HG02981 (cell line): ENCODE measurements at regions not wholly inside any gene's neighbourhood (a gene's known extent, or its start where the extent isn't known, plus 50 kb on each side); places are given as distances from the start of the nearest gene placed in this dataset.
"Not testable (repeated sequence)": the region's sequence is repeated elsewhere in the genome, so short reads cannot be mapped to it uniquely, and the experiment has no call there.

Experiments
- ATAC-seq: cut with Tn5 transposase; IDR thresholded peaks from one replicate; pipeline ENCODE4 v1.9.1; 2021; ENCODE audit warnings: mild to moderate bottlenecking, moderate library complexity; ENCODE audit not compliant: unreplicated experiment

DNA sequence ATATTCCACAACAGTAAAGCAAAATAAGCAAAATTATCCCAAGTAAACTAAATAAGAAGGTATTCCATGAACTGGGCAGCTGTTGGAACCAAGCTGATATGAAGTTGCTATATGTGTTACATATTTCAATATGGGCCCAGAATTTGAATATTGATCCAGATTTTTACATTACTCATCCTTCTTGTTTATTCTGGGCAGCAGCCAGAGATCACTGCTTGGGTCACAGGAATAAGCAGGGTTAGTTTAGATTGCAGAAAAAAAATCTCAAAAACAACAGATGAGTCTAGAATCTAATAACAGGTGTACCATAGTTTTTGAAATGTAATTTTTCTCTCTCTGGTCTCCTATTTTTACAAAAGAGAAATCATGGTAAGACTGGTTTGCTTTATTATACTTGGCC is 171.5 kb upstream of the NAMPT start:
- ATAC-seq = no peak

DNA sequence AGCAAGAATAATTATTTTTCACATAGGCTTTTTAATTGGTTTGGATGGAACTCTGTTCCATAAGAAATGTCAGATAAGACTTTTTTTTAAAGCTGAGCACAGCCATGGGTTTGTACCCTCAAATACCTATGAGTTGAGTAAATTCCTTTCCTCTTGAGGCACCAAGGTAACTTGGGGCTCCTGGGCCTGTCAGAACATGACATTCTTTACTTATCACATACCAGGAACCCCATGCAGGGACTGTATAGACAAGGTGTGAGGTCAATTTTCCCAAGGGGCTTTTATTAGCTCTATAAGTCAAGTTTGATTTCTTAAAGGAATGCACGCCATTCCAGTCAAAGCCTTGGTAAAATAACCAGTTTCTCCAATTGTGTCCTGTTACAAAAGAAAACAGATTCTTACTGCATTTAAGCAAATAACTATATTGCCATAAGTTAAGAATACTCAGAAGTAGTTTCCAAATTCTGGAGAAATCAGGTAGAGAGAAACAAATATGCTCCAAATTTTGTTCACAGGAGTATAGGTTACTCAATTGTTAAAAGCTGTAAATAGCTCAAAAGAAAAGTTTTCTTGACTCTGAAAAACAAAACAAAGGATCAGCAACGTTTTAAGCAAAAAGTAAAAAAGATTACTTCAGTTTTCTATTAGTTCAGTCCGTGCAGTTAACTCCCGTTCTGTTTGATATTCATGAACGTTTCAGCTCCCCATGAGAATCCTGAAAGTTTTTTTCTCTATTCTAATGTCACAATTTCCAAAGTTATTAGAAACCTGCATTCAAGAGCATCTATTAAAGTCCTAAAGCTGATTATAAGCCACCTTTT is 167.5 kb upstream of the NAMPT start:
- ATAC-seq = no peak

GRCh38 chr7:106451171-106451570 is 166.4 kb upstream of the NAMPT start:
- ATAC-seq = no peak

- no peak for ATAC-seq
Measured at GRCh38 chr7:106450716-106451115, 165.9 kb upstream of the NAMPT start.

DNA sequence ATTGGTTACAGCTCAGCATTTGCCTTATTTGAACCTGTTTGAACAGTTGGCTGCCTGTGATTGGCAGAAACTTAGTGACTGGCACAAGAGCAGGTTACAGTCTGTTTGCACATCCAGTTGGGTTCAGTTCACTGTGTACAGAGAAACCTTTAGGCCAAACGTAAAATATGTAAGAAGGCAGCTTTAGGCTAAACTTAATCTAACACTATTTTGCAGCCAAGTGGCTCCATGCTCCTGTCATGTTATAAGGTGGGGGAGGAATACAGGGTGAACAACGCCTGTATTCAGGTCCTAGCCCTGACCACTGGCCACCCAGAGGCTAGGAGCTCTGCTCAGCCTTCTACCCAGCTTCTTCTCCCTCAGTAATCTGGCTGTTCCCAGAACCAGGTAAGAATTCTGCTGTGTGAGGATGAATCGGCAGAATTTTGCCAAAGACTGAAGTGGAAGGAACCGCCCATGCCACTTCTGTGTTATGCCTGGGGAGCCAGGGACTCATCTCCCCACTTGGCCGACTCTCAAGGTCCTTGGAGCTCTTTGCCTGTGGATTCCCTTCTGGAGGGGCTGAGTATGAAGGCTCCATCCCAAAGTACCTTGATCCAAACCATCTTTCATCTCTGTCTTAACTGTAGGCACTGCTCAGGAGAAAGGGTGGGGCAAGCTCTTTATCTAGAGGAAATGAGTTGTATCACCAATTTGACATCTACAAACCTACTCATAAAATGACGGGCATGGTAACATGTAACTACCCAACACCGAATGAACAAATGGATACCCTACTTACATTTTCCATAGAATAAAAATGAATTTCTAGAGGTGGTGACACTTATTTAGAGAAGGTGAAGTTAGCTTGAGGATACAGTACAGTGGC is 164.4 kb upstream of the NAMPT start:
- no peak for ATAC-seq

DNA sequence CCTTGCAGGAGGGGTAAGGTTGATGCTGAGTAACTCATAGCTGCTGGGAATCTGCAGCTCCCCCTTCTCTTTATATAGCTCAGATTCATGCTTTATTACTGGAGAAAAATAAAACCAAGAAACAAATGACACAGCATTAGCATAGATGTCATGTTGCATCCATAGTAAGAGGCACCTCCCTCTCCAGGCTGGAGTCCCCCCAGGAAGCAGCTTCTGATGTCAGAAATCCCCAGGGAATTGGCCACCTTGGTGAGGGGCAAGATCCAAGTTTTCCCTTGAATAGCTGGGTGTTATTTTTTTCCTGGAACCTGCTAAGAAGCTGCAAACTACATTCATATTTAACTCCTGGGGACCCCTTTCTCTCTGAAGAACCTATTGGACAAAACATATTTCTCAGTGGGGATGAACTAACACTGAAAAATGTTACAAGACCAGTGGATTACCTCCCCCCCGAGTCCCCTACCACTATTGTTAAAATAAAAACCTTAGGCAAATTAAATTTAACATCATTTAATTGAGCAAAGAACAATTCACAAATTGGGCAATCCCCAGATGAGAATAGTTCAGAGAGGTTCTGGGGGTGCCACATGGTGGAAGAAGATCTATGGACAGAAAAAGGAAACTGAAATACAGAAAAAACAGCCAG is 163.7 kb upstream of the NAMPT start:
- no peak for ATAC-seq

DNA sequence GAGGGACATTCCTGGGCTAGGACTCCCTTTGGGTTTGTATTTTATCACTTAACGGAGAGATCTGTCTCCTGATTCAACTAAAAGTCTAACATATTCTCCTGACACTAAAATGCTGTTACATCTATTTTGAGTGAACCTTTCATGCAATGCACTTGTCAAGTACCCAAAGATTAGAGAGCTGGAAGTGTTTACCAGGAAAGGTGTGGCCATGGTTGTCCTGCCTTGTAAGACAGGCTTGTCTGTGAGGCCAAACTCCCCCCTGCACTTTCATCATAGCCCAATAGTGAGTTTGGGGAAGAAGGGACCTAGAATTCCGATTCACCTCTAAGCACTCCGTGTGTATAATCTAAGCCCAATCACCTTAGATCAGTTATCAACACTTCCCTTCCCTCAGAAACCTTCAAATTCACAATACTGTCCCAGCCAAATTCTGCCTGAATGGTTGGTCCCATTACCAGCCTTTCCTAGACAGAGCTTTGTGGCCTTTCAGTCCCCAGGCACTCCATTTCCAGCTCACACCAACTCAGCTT is 162.6 kb upstream of the NAMPT start:
- no peak for ATAC-seq

- not testable (repeated sequence) for ATAC-seq
Measured at GRCh38 chr7:106445366-106445765, 160.6 kb upstream of the NAMPT start.

DNA sequence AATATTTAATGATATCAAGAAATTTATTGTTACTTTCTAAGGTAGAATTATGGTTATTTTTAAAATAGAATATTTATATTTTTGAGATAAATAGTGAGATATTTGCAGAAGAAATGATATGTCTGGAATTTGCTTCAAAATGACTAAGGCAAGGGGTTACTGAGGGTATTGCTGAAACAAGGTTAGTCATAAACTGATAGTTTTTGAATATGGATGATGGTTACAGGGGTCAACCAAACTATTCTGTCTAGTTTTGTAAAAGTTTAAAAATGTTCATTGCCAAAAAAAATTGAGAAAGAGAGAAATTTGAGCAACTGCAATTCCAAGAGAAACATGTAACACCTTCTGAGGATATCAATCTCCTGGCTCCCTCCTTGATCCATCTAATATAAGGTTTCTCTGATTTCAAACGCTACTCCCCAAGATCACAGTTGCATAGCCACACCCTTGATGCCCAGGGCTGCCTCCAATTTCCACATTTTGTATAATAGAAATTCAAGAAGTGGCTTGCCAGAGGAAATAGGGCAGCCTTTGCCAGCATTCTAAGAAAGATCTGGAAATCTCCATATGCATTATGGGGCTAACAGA is 159.4 kb upstream of the NAMPT start:
- ATAC-seq = no peak

GRCh38 chr7:106443156-106443555 is 158.4 kb upstream of the NAMPT start:
- no peak for ATAC-seq

DNA sequence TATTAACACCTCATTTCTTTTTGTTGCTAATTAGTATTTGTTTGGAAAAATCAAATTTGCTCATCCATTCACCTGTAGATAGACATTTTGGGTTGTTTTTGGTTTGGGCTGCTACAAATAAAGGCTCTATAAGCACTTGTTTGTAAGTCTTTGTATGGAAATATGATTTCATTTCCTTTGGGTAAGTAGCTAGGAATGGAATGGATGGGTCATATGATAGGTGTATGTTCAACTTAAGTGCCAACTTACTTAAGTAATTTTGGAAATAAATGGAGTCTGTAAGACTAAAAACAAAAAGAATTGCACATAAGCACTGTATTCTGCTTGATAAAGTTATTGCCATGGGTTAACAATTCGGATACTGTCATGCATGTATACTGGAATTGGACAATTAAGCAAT is 157.7 kb upstream of the NAMPT start:
- no peak for ATAC-seq

GRCh38 chr7:106441343-106441742 is 156.6 kb upstream of the NAMPT start:
- not testable (repeated sequence) for ATAC-seq

DNA sequence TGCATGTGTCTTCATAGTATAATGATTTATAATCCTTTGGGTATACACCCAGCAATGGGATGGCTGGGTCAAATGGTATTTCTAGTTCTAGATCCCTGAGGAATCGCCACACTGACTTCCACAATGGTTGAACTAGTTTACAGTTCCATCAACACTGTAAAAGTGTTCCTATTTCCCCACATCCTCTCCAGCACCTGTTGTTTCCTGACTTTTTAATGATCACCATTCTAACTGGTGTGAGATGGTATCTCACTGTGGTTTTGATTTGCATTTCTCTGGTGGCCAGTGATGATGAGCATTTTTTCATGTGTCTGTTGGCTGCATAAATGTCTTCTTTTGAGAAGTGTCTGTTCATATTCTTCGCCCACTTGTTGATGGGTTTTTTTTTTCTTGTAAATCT is 152.2 kb upstream of the NAMPT start:
- ATAC-seq = not testable (repeated sequence)

GRCh38 chr7:106433377-106433776 is 148.6 kb upstream of the NAMPT start:
- ATAC-seq = no peak

- ATAC-seq = no peak
Measured at GRCh38 chr7:106430535-106431455, 146.0 kb upstream of the NAMPT start.

GRCh38 chr7:106430103-106430502 is 145.3 kb upstream of the NAMPT start:
- no peak for ATAC-seq

DNA sequence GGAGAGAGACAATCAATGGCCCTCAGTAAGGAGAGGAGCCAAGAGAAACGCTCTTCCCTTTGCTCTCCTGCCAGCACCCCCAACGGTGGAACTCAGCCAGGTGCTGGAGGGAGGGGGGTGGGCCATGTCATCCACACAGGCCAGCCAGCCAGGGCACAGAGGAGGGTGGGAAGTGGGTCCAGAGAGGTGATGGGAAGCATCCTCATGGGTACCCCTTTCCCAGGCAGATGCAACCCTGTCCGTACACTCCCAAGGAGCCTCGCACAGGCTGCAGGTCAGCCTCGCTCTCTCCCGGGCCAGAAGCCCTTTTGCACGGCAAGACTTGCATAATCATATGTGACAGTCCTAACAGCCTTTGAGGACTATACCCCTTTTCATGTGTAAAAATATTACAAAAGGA is 142.0 kb upstream of the NAMPT start:
- ATAC-seq = no peak

DNA sequence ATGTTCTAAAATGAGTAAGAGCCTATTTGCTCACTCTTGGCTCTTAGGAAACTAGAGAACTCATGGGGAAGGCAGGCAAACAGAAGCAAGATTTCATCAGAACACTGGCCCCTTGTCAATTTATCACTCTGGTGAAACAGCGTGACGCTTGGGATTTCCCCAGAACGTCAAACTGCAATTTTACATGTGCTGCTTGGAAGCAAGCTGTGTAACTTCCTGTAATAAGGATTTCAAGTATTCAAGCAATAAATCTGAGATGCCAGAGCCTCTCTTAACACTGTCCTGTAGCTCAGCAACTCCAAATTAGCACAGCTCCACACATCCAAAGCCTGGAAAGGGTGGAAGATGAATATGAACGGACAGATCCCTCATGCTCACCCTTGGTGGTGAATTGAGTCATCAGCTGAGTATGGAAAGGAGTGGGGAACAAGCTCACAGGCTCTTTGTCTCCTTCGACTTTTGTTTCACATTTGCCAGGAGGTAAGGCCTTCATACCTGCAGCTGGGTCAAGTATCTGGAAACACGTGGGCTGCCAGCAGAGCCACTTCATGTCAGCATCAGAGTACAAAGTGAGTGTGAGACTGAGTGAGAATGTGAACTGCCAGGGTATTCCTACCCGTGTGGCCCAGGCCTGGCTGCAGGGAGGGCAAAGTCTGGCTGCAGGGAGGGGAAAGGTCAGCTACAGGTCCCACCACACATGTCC is 140.4 kb upstream of the NAMPT start:
- peak; percentile 89 for ATAC-seq

- ATAC-seq = no peak
Measured at GRCh38 chr7:106424476-106425016, 139.8 kb upstream of the NAMPT start.
